ENCODE measurements at regions not wholly inside any gene's neighbourhood (a gene's known extent, or its start where the extent isn't known, plus 50 kb on each side); places are given as distances from the start of the nearest gene placed in this dataset.

- TF ChIP-seq, protein P1, sequence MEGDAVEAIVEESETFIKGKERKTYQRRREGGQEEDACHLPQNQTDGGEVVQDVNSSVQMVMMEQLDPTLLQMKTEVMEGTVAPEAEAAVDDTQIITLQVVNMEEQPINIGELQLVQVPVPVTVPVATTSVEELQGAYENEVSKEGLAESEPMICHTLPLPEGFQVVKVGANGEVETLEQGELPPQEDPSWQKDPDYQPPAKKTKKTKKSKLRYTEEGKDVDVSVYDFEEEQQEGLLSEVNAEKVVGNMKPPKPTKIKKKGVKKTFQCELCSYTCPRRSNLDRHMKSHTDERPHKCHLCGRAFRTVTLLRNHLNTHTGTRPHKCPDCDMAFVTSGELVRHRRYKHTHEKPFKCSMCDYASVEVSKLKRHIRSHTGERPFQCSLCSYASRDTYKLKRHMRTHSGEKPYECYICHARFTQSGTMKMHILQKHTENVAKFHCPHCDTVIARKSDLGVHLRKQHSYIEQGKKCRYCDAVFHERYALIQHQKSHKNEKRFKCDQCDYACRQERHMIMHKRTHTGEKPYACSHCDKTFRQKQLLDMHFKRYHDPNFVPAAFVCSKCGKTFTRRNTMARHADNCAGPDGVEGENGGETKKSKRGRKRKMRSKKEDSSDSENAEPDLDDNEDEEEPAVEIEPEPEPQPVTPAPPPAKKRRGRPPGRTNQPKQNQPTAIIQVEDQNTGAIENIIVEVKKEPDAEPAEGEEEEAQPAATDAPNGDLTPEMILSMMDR (IDR thresholded peaks at IDR 0.05; ENCODE audit: low read length): no peak
- no peak for TF ChIP-seq EZH2 (IDR thresholded peaks at IDR 0.05; ENCODE audit: borderline replicate concordance, low read length)
Measured at GRCh38 chr12:124511259-124511985, 56.0 kb downstream of the NCOR2 start.
